WTC11 (cell line): ENCODE measurements at regions not wholly inside any gene's neighbourhood (a gene's known extent, or its start where the extent isn't known, plus 50 kb on each side); places are given as distances from the start of the nearest gene placed in this dataset.

ENCODE experiments used
- ATAC-seq: fragments of 200-7000 bp; cut with Tn5 transposase; 2 replicates; pipeline ENCODE4 v1.10.0; 2021; ENCODE audit warnings: mild to moderate bottlenecking, moderate library complexity
- CTCF ChIA-PET: fragments of 300-600 bp; sonication (Branson Sonifier 250); formaldehyde crosslinking; loops from one replicate; lab custom pipeline; 2021; ENCODE audit warnings: antibody characterized with exemption; lab: Charles Lee
- POLR2A ChIA-PET: fragments of 350-600 bp; sonication (Branson Sonifier 250); formaldehyde crosslinking; loops from one replicate; lab custom pipeline; 2021; ENCODE audit warnings: antibody characterized with exemption; lab: Charles Lee
- DNase-seq: peaks from one replicate; pipeline ENCODE4 v3.0.0; 2021; ENCODE audit warnings: low spot score
- H3K27ac Mint-ChIP-seq: 2 replicates; pipeline ENCODE4 v1.8.0; 2021; ENCODE audit warnings: mixed read lengths
- H3K27me3 Mint-ChIP-seq: 2 replicates; pipeline ENCODE4 v1.8.0; 2021; ENCODE audit warnings: low read depth, mild to moderate bottlenecking, moderate library complexity, mixed read lengths
- H3K36me3 Mint-ChIP-seq: 2 replicates; pipeline ENCODE4 v1.8.0; 2021; ENCODE audit warnings: mixed read lengths
- H3K4me1 Mint-ChIP-seq: 2 replicates; pipeline ENCODE4 v1.8.0; 2022; ENCODE audit warnings: mixed read lengths
- H3K4me3 Mint-ChIP-seq: 2 replicates; pipeline ENCODE4 v1.8.0; 2021; ENCODE audit warnings: mild to moderate bottlenecking, moderate library complexity, mixed read lengths
- H3K9me3 Mint-ChIP-seq: 2 replicates; pipeline ENCODE4 v1.8.0; 2021; ENCODE audit warnings: mixed read lengths
- ATF1 ChIP-seq: sonication (generic); formaldehyde crosslinking; IDR thresholded peaks from 2 replicates; pipeline ENCODE4 v1.8.1; 2023; ENCODE audit warnings: mild to moderate bottlenecking, moderate library complexity, missing genetic modification reagents
- CTCF ChIP-seq: fragments of 200-600 bp; IDR thresholded peaks from 2 replicates; pipeline ENCODE4 v1.8.0; 2022; ENCODE audit warnings: antibody characterized with exemption
- E2F5 ChIP-seq: sonication (generic); formaldehyde crosslinking; IDR thresholded peaks from 2 replicates; pipeline ENCODE4 v1.8.1; 2022; ENCODE audit warnings: mild to moderate bottlenecking, moderate library complexity, missing genetic modification reagents
- FOXP1 ChIP-seq: sonication (generic); formaldehyde crosslinking; IDR thresholded peaks from 2 replicates; pipeline ENCODE4 v1.8.0; 2022; ENCODE audit warnings: missing genetic modification reagents, mild to moderate bottlenecking, moderate library complexity, borderline replicate concordance
- GRHL2 ChIP-seq: fragments of 250-450 bp; sonication (Bioruptor Pico); IDR thresholded peaks from 2 replicates; pipeline ENCODE4 v1.8.0; 2022; ENCODE audit warnings: mild to moderate bottlenecking, moderate library complexity; ENCODE audit not compliant: insufficient replicate concordance, severe bottlenecking
- HMGA2 ChIP-seq: fragments of 250-450 bp; sonication (Bioruptor Pico); IDR thresholded peaks from 2 replicates; pipeline ENCODE4 v1.4.0; 2021; ENCODE audit warnings: mild to moderate bottlenecking, moderate library complexity
- HMGXB4 ChIP-seq: sonication (generic); formaldehyde crosslinking; IDR thresholded peaks from 2 replicates; pipeline ENCODE4 v1.8.1; 2023; ENCODE audit warnings: mild to moderate bottlenecking, moderate library complexity, missing genetic modification reagents
- MAX ChIP-seq: sonication (generic); formaldehyde crosslinking; IDR thresholded peaks from 2 replicates; pipeline ENCODE4 v1.8.0; 2022; ENCODE audit warnings: mild to moderate bottlenecking, missing genetic modification reagents
- NFATC4 ChIP-seq: fragments of 250-450 bp; sonication (Bioruptor Pico); IDR thresholded peaks from 2 replicates; pipeline ENCODE4 v1.9.0; 2021; ENCODE audit warnings: mild to moderate bottlenecking
- NFE2L1 ChIP-seq: sonication (generic); formaldehyde crosslinking; IDR thresholded peaks from 2 replicates; pipeline ENCODE4 v1.8.1; 2023; ENCODE audit warnings: missing genetic modification reagents
- NFYB ChIP-seq: sonication (generic); formaldehyde crosslinking; conservative IDR thresholded peaks from 2 replicates; pipeline ENCODE4 v1.8.0; 2022; ENCODE audit warnings: low read depth, missing genetic modification reagents
- NR1H2 ChIP-seq: sonication (generic); formaldehyde crosslinking; IDR thresholded peaks from 2 replicates; pipeline ENCODE4 v1.9.0; 2021; ENCODE audit warnings: mild to moderate bottlenecking, moderate library complexity, missing genetic modification reagents
- NR3C1 ChIP-seq: sonication (generic); formaldehyde crosslinking; conservative IDR thresholded peaks from 2 replicates; pipeline ENCODE4 v1.8.1; 2023; ENCODE audit warnings: low read depth, mild to moderate bottlenecking, missing genetic modification reagents
- TEAD4 ChIP-seq: sonication (generic); formaldehyde crosslinking; IDR thresholded peaks from 2 replicates; pipeline ENCODE4 v1.8.0; 2022; ENCODE audit warnings: mild to moderate bottlenecking, missing genetic modification reagents
- ZNF121 ChIP-seq: sonication (generic); formaldehyde crosslinking; IDR thresholded peaks from 2 replicates; pipeline ENCODE4 v1.8.0; 2023; ENCODE audit warnings: missing genetic modification reagents
- ZNF138 ChIP-seq: sonication (generic); formaldehyde crosslinking; conservative IDR thresholded peaks from 2 replicates; pipeline ENCODE4 v1.8.1; 2022; ENCODE audit warnings: mild to moderate bottlenecking, moderate library complexity, missing genetic modification reagents
- ZNF396 ChIP-seq: fragments of 250-450 bp; sonication (Bioruptor Pico); IDR thresholded peaks from 2 replicates; pipeline ENCODE4 v1.8.0; 2021; ENCODE audit warnings: mild to moderate bottlenecking, moderate library complexity, borderline replicate concordance
- ZNF416 ChIP-seq: fragments of 250-450 bp; sonication (Bioruptor Pico); IDR thresholded peaks from 2 replicates; pipeline ENCODE4 v1.9.0; 2021; ENCODE audit warnings: mild to moderate bottlenecking, inconsistent platforms
- ZNF671 ChIP-seq: fragments of 250-450 bp; sonication (Bioruptor Pico); IDR thresholded peaks from 2 replicates; pipeline ENCODE4 v1.8.0; 2021; ENCODE audit warnings: mild to moderate bottlenecking
- ZSCAN18 ChIP-seq: fragments of 250-450 bp; sonication (Bioruptor Pico); IDR thresholded peaks from 2 replicates; pipeline ENCODE4 v2.1.2; 2022; ENCODE audit warnings: mild to moderate bottlenecking, moderate library complexity

GRCh38 chr13:106047859-106048258 lies 487.6 kb downstream of the EFNB2 start (continued):
- no peak for TF ChIP-seq ZNF121
- no peak for TF ChIP-seq E2F5 (CRISPR knock-in tag)
- TF ChIP-seq ZNF138 = no peak
- TF ChIP-seq CTCF = no peak
- TF ChIP-seq NFE2L1 (CRISPR knock-in tag) = no peak

- H3K9me3 Mint-ChIP-seq = no peaks in the 10 kb centered on the region
- H3K36me3 Mint-ChIP-seq = no peaks in the 10 kb centered on the region
- ChIA-PET CTCF (no interaction called here), POLR2A (no interaction called here)
- no peak overlapping the region for H3K4me3 Mint-ChIP-seq
- no peaks in the 10 kb centered on the region for H3K27me3 Mint-ChIP-seq
- peaks cover 4% of the 10 kb centered on the region; the same call in 1 of the 2 replicates for H3K4me1 Mint-ChIP-seq
- no peak for TF ChIP-seq ZSCAN18 (CRISPR knock-in tag)
- TF ChIP-seq E2F5 (CRISPR knock-in tag) = no peak
- TF ChIP-seq HMGA2 (CRISPR knock-in tag) = no peak
- no peak for TF ChIP-seq NFYB (CRISPR knock-in tag)
- no peak for TF ChIP-seq ATF1 (CRISPR knock-in tag)
- TF ChIP-seq GRHL2 (CRISPR knock-in tag) = no peak
- no peak for TF ChIP-seq TEAD4
- TF ChIP-seq MAX (CRISPR knock-in tag) = no peak
- no peak for TF ChIP-seq FOXP1 (CRISPR knock-in tag)
- TF ChIP-seq NR3C1 (CRISPR knock-in tag) = no peak
- no peak for TF ChIP-seq NR1H2 (CRISPR knock-in tag)
- TF ChIP-seq ZNF416 (CRISPR knock-in tag) = no peak
- no peak for TF ChIP-seq HMGXB4
- DNase-seq (no peak), ATAC-seq (no peak)
- H3K27ac Mint-ChIP-seq = no peak overlapping the region
Measured at GRCh38 chr13:106042996-106043581, 492.4 kb downstream of the EFNB2 start.

- H3K9me3 Mint-ChIP-seq = no peaks in the 10 kb centered on the region
- H3K27me3 Mint-ChIP-seq = no peaks in the 10 kb centered on the region
- no peaks in the 10 kb centered on the region for H3K36me3 Mint-ChIP-seq
- H3K27ac Mint-ChIP-seq = no peak overlapping the region
- H3K4me3 Mint-ChIP-seq = no peak overlapping the region
- ATAC-seq = no peak
- TF ChIP-seq NFATC4 (CRISPR knock-in tag) (no peak), ZNF396 (CRISPR knock-in tag) (no peak), ZNF671 (no peak), ZNF121 (no peak)
- ChIA-PET POLR2A (no interaction called here), CTCF (no interaction called here)
- no peak for DNase-seq
- peaks cover 4% of the 10 kb centered on the region; the same call in 1 of the 2 replicates for H3K4me1 Mint-ChIP-seq
Measured at GRCh38 chr13:106041445-106041844, 494.0 kb downstream of the EFNB2 start.
